ENCODE measurements at regions not wholly inside any gene's neighbourhood (a gene's known extent, or its start where the extent isn't known, plus 50 kb on each side); places are given as distances from the start of the nearest gene placed in this dataset.

DNA sequence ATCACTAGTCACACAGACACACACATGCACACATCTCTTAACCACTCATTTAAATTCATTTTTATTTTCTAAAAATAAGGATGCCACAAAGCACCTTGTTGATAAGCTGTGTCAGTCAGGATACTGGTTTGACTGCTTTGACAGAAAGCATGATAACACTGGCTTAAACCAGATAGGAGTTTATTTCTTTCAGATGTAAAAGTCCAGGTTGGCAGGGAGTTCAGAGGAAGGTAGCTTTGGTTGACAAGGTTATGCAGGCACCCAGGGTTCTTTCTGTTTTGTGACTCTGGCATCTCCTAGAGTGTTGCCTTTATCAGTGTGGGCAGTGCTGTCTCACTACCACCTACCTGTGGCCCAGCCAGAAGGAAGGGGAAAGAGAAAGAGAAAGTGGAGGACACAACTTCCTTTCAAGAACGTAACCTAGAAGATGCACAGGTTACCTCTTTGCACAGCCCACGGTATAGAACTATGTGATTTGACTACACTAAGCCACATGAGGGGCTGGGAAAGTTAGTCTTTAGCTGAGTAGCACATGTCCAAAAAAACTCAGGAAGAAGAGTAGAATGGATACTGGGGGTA is 334.7 kb downstream of the OSTF1 start:
- TF ChIP-seq CTCF (conservative IDR thresholded peaks at IDR 0.05; ENCODE audit: low read depth, low read length), result no peak
- no peak overlapping the region for H3K4me3 ChIP-seq (ENCODE audit: low read length)
- no peak for DNase-seq (ENCODE audit: low read depth)

DNA sequence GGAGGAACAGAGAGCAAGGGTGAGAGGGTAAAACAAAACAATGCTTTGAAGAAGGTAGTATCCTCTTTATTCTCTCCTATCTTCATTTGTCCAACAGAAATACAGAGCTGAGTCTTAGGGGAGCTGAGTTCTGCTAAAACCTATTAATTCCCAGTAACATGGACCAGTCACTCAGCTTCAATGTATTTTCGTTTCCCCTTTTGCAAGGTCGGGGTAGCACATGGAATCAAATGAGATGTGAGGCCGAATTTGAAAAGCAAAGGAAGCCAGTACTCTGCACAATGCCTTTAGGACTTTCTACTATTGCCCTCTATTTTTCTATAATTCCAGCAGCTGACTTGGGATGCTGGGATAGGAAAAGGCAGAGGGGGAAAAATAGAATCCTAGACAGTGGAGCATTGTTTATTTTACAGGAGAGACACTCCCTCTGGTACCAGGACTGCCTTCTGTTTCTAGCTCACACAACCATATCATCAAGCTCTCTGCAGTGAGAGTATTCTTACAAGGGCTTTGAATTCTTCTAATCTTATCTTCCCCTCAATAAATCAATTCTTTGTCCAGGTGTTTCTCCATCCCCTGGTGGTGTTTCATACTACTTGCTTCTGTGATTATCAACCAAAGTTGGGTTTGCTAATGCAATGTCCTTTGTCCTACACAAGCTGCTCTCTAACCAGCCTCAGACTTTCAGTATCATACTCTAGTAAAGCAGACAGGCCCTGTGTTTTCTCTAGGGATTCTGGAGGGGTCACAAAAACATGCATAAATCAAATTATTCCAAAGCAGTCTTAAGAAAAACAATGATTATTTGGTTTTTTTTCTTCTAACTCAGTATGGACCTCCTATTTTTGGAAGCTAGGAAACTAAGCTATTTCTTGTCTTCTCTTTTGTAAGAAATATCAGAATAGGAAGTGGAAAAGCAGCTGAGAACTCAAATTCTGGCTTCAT is 341.5 kb downstream of the OSTF1 start:
- H3K4me3 ChIP-seq (ENCODE audit: low read length), result no peak overlapping the region
- no peak for TF ChIP-seq CTCF (conservative IDR thresholded peaks at IDR 0.05; ENCODE audit: low read depth, low read length)
- DNase-seq (ENCODE audit: low read depth), result no peak

GRCh38 chr9:75431375-75431774 is 343.1 kb downstream of the OSTF1 start:
- TF ChIP-seq CTCF (conservative IDR thresholded peaks at IDR 0.05; ENCODE audit: low read depth, low read length), result no peak
- no peak for DNase-seq (ENCODE audit: low read depth)
- no peak overlapping the region for H3K4me3 ChIP-seq (ENCODE audit: low read length)

GRCh38 chr9:75432386-75432785 is 344.1 kb downstream of the OSTF1 start:
- no peak for TF ChIP-seq CTCF (conservative IDR thresholded peaks at IDR 0.05; ENCODE audit: low read depth, low read length)
- DNase-seq (ENCODE audit: low read depth), result no peak
- no peak overlapping the region for H3K4me3 ChIP-seq (ENCODE audit: low read length)

DNA sequence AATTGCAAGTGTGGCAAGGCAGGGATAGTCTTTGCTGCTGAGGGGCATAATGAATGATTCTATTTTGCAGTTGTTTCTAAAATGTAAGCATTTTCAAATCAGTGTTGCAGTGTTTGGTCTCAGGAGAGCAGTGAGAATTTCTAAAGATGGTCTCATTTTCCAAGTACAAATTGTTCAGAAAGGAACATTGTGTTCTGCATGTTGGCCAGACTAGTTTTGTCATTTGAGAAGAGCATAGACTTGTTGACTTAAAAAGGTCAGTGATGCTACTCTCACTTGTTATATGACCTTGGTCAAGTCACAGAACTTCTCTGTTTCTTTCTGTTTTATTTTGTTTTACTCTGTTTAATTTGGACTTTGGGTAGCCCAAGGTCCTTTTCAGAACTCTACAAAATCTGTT is 344.6 kb downstream of the OSTF1 start:
- DNase-seq (ENCODE audit: low read depth), result no peak
- no peak overlapping the region for H3K4me3 ChIP-seq (ENCODE audit: low read length)
- TF ChIP-seq CTCF (conservative IDR thresholded peaks at IDR 0.05; ENCODE audit: low read depth, low read length), result no peak

- TF ChIP-seq CTCF (conservative IDR thresholded peaks at IDR 0.05; ENCODE audit: low read depth, low read length), result no peak
- no peak for DNase-seq (ENCODE audit: low read depth)
- H3K4me3 ChIP-seq (ENCODE audit: low read length), result no peak overlapping the region
Observed at GRCh38 chr9:75438716-75439115, 350.4 kb downstream of the OSTF1 start.

DNA sequence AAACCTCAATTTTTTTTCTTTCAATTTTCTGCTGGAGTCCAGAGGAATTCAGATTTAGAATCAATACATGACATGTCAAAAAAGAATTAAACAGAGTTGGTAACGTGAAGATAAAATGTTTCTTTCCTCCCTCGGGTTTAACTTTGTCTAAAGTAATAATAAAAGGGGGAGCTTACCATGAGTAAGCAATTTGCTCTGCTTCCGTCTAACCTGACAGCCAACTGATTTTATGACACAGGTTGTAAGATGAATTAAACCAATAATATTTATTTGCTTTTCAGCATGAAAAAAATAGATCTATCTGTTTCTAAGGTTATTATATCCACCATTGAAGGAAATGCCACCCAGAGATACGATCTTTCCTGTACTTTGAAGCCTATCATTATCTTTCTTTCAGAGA is 352.6 kb downstream of the OSTF1 start:
- no peak overlapping the region for H3K4me3 ChIP-seq (ENCODE audit: low read length)
- DNase-seq (ENCODE audit: low read depth), result no peak
- TF ChIP-seq CTCF (conservative IDR thresholded peaks at IDR 0.05; ENCODE audit: low read depth, low read length), result no peak
